ENCODE measurements at regions not wholly inside any gene's neighbourhood (a gene's known extent, or its start where the extent isn't known, plus 50 kb on each side); places are given as distances from the start of the nearest gene placed in this dataset.

- 28% methylated on average over 7 of the region's 7 CpGs for WGBS
- Histone ChIP-seq H3K4me3 (no peak overlapping the region), H3K27me3 (no peaks in the 10 kb centered on the region), H3K9me3 (no peaks in the 10 kb centered on the region), H3K27ac (replicated peaks in 1 of 4) (no peak overlapping the region), H3K36me3 (no peaks in the 10 kb centered on the region), H3K4me1 (peaks cover 5 to 20% (median 13%) of the 10 kb centered on the region in 4 donors)
- DNase-seq (ENCODE audit: extremely low spot score), result no peak
- intact Hi-C loops (cut with DNase I), result loop anchor here (1.0 kb wide), 1 partner anchor 45 kb away; no protein-coding TSS in a partner anchor
- TF ChIP-seq POLR2AphosphoS5 (IDR thresholded peaks at IDR 0.05), result no peak
- TF ChIP-seq, protein P1, sequence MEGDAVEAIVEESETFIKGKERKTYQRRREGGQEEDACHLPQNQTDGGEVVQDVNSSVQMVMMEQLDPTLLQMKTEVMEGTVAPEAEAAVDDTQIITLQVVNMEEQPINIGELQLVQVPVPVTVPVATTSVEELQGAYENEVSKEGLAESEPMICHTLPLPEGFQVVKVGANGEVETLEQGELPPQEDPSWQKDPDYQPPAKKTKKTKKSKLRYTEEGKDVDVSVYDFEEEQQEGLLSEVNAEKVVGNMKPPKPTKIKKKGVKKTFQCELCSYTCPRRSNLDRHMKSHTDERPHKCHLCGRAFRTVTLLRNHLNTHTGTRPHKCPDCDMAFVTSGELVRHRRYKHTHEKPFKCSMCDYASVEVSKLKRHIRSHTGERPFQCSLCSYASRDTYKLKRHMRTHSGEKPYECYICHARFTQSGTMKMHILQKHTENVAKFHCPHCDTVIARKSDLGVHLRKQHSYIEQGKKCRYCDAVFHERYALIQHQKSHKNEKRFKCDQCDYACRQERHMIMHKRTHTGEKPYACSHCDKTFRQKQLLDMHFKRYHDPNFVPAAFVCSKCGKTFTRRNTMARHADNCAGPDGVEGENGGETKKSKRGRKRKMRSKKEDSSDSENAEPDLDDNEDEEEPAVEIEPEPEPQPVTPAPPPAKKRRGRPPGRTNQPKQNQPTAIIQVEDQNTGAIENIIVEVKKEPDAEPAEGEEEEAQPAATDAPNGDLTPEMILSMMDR (IDR thresholded peaks at IDR 0.05), result peak; percentile 59 to 68 (median 64)
Measured at GRCh38 chr4:153083447-153083947, 120.7 kb upstream of the TRIM2 start.

DNA sequence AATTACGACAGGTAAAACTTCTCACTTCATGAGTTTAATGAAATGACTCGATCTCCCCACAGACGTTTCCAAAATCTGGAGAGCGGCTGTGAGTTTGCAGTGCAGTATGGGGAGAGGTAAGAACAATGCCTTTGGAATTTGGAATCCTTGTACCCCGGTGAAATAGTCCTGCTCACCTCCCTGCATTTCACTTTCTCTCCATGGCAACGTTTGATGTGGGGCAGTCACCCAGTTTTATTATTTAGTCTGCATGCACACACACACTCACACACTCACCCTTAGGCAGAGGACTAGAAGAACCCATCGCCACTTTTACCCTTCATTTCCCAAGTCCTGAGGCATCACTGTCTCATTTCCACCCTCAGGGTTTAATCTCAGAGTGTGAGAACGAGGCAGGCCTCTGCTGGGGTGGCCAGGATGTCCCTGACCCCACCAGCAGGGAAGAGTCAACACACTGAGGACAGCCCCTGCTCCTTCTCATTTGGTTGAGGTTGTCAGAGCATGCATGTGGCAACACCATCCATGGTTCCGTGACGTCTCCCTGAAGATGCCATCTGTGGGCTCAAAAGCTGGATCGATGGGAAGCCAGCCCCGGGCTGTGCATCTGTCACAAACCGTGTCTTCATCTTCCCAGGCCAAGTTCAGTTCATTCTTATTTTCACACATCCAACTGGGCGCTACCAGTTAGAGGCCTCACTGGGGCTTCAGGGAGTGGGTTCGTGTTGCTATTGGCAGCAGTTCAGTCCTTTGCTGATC is 119.8 kb upstream of the TRIM2 start:
- H3K27ac ChIP-seq (replicated peaks in 1 of 4), result no peak overlapping the region
- intact Hi-C loops (cut with DNase I), result loop anchor here (2.0 kb wide), 1 partner anchor 238 kb away; no protein-coding TSS in a partner anchor

GRCh38 chr4:153084980-153085630 is 119.1 kb upstream of the TRIM2 start:
- WGBS, result 13% methylated on average over 6 of the region's 11 CpGs
- no peaks in the 10 kb centered on the region for H3K27me3 ChIP-seq
- no peaks in the 10 kb centered on the region for H3K9me3 ChIP-seq
- peaks cover 5 to 27% (median 17%) of the 10 kb centered on the region in 4 donors for H3K4me1 ChIP-seq
- H3K4me3 ChIP-seq, result no peak overlapping the region
- no peak overlapping the region for H3K27ac ChIP-seq (replicated peaks in 1 of 4)
- TF ChIP-seq, protein P1 (IDR thresholded peaks at IDR 0.05), result peak; percentile 84 to 99 (median 97)
- TF ChIP-seq EP300 (IDR thresholded peaks at IDR 0.05), result no peak
- H3K36me3 ChIP-seq, result no peaks in the 10 kb centered on the region
- no peak for DNase-seq (ENCODE audit: extremely low spot score)
- intact Hi-C loops (cut with DNase I), result loop anchor here (2.0 kb wide), 1 partner anchor 238 kb away; no protein-coding TSS in a partner anchor

More for the DNA sequence above, 119.8 kb upstream of the TRIM2 start:
- 82% methylated on average over 15 of the region's 15 CpGs for WGBS
- TF ChIP-seq, protein P1 (IDR thresholded peaks at IDR 0.05), result no peak
- no peak for TF ChIP-seq POLR2AphosphoS5 (IDR thresholded peaks at IDR 0.05)
- no peak for TF ChIP-seq POLR2A (IDR thresholded peaks at IDR 0.05; ENCODE audit: low read depth)
- no peak for TF ChIP-seq EP300 (IDR thresholded peaks at IDR 0.05)
- no peak for DNase-seq (ENCODE audit: extremely low spot score)
- Histone ChIP-seq H3K9me3 (no peaks in the 10 kb centered on the region), H3K4me3 (no peak overlapping the region), H3K4me1 (peaks cover 5 to 26% (median 17%) of the 10 kb centered on the region in 4 donors), H3K27me3 (no peaks in the 10 kb centered on the region), H3K36me3 (no peaks in the 10 kb centered on the region)

DNA sequence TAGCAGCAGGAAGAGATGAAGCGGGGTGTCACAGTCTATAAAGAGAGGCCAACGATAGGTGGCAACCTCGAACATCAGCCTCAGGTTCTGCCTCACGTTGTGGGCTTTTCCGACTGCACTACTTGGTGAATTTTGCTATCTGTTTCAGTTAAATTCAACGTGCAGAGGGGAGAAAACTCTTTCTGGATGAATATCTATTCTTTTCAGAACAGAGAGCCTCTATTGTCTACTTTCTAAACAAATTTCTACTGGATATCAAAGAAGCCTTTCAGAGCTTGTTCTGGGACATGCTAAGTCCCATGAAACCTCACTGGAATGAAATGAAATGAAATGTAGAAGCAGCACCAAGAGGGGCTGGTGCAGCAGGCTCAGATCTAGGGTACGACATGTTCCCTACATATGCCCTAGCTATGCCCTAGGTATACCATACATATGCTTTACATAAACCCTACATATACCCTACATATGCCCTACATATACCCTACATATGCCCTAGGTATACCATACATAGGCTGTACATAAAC is 116.5 kb upstream of the TRIM2 start:
- 85% methylated on average over 6 of the region's 7 CpGs for WGBS
- Histone ChIP-seq H3K27ac (replicated peaks in 1 of 4) (no peak overlapping the region), H3K27me3 (no peaks in the 10 kb centered on the region), H3K4me1 (peaks cover 5 to 27% (median 17%) of the 10 kb centered on the region in 4 donors), H3K4me3 (no peak overlapping the region), H3K36me3 (no peaks in the 10 kb centered on the region), H3K9me3 (no peaks in the 10 kb centered on the region)
- TF ChIP-seq POLR2AphosphoS5 (IDR thresholded peaks at IDR 0.05) (no peak), POLR2A (IDR thresholded peaks at IDR 0.05; ENCODE audit: low read depth) (no peak), EP300 (IDR thresholded peaks at IDR 0.05) (no peak)
- TF ChIP-seq, protein P1 (IDR thresholded peaks at IDR 0.05), result no peak
- intact Hi-C loops (cut with DNase I), result no loop called here
- no peak for DNase-seq (ENCODE audit: extremely low spot score)

All from esophagus muscularis mucosa (tissue), 4 donors.